Adrenal gland (tissue), 5 donors: ENCODE measurements at regions not wholly inside any gene's neighbourhood (a gene's known extent, or its start where the extent isn't known, plus 50 kb on each side); places are given as distances from the start of the nearest gene placed in this dataset.

Source experiments
- CTCF ChIP-seq, 6 experiments: fragments of 450-650 bp in 4 of 6; fragments of 200-600 bp in 2 of 6; sonication (generic) in 1 of 6; IDR thresholded peaks; 1 replicate in 5 of 6; 2 replicates in 1 of 6; pipeline versions ENCODE4 v1.5.1 to v1.8.0; 2016 to 2021; ENCODE audit warnings: antibody characterized with exemption in 6 of 6, mild to moderate bottlenecking in 2 of 6, moderate library complexity in 1 of 6
- POLR2A ChIP-seq, 2 donors: fragments of 450-650 bp; IDR thresholded peaks; one replicate each; pipeline ENCODE4 v1.6.1; 2017; ENCODE audit warnings: antibody characterized with exemption in 2 of 2, mild to moderate bottlenecking in 2 of 2, moderate library complexity in 1 of 2
- donor health status: DM: no; HTN: no; CAD: no.

GRCh38 chr4:116243431-116243830 is 841.9 kb downstream of the TRAM1L1 start:
- TF ChIP-seq POLR2A (IDR thresholded peaks at IDR 0.05) (no peak), CTCF (IDR thresholded peaks at IDR 0.05) (no peak)
